Keratinocyte (primary cell): ENCODE measurements at regions not wholly inside any gene's neighbourhood (a gene's known extent, or its start where the extent isn't known, plus 50 kb on each side); places are given as distances from the start of the nearest gene placed in this dataset.

Experiments
- DNase-seq: peaks from one replicate; pipeline ENCODE4 v3.0.0-alpha.2; 2011; ENCODE audit warnings: low read depth, missing footprints, low spot score
- FAIRE-seq: peaks from 2 replicates; lab custom pipeline; 2011; peaks lifted over from hg19 to GRCh38; lab: Jason Lieb, UNC
- H2AFZ ChIP-seq: 2 replicates; pipeline ENCODE4 v1.6.0; 2012; ENCODE audit warnings: low read length, control low read depth, inconsistent platforms; ENCODE audit not compliant: control insufficient read depth
- H3K27ac ChIP-seq: 2 replicates; pipeline ENCODE4 v1.5.1; 2011; ENCODE audit warnings: low read length; ENCODE audit not compliant: control insufficient read depth, insufficient read depth
- H3K27me3 ChIP-seq: 3 replicates; pipeline ENCODE4 v1.6.0; 2011; ENCODE audit warnings: low read length; ENCODE audit not compliant: control insufficient read depth, insufficient read depth; ENCODE audit errors: extremely low read depth
- H3K36me3 ChIP-seq, 2 experiments: 2 replicates in 1 of 2; 3 replicates in 1 of 2; pipeline ENCODE4 v1.5.1; 2011; ENCODE audit warnings: low read length in 2 of 2, mild to moderate bottlenecking in 1 of 2; ENCODE audit not compliant: control insufficient read depth in 2 of 2, insufficient read depth in 2 of 2; ENCODE audit errors: extremely low read depth in 1 of 2
- H3K4me1 ChIP-seq: 3 replicates; pipeline ENCODE4 v1.5.1; 2011; ENCODE audit warnings: low read length; ENCODE audit not compliant: control insufficient read depth, insufficient read depth; ENCODE audit errors: extremely low read depth
- H3K4me2 ChIP-seq: 3 replicates; pipeline ENCODE4 v1.6.0; 2011; ENCODE audit warnings: low read depth, low read length; ENCODE audit not compliant: control insufficient read depth, insufficient read depth; ENCODE audit errors: extremely low read depth
- H3K4me3 ChIP-seq, 3 experiments: fragments of 200-600 bp in 1 of 3; sonication (generic) in 1 of 3; 2 replicates in 2 of 3; 3 replicates in 1 of 3; pipeline ENCODE4 v1.5.1; 2011 to 2016; ENCODE audit warnings: low read length in 3 of 3, mild to moderate bottlenecking in 3 of 3, control low read depth in 2 of 3, inconsistent platforms in 1 of 3, low read depth in 1 of 3, mixed read lengths in 1 of 3, mixed run types in 1 of 3, moderate library complexity in 1 of 3; ENCODE audit not compliant: control insufficient read depth in 2 of 3, insufficient read depth in 2 of 3; ENCODE audit errors: extremely low read depth in 1 of 3
- H3K79me2 ChIP-seq: 2 replicates; pipeline ENCODE4 v1.6.0; 2012; ENCODE audit warnings: low read length; ENCODE audit not compliant: control insufficient read depth, insufficient read depth
- H3K9ac ChIP-seq: 3 replicates; pipeline ENCODE4 v1.6.0; 2011; ENCODE audit warnings: low read length; ENCODE audit not compliant: control insufficient read depth, insufficient read depth; ENCODE audit errors: extremely low read depth
- H3K9me1 ChIP-seq: 3 replicates; pipeline ENCODE4 v1.6.0; 2011; ENCODE audit warnings: low read length; ENCODE audit not compliant: control insufficient read depth, insufficient read depth; ENCODE audit errors: extremely low read depth
- H3K9me3 ChIP-seq: 2 replicates; pipeline ENCODE4 v1.5.1; 2012; ENCODE audit warnings: low read depth, low read length; ENCODE audit not compliant: control insufficient read depth
- H4K20me1 ChIP-seq: 3 replicates; pipeline ENCODE4 v1.6.0; 2011; ENCODE audit warnings: low read length; ENCODE audit not compliant: control insufficient read depth, insufficient read depth; ENCODE audit errors: extremely low read depth
- CTCF ChIP-seq, 3 experiments: IDR thresholded peaks in 1 of 3; conservative IDR thresholded peaks in 1 of 3; optimal IDR thresholded peaks in 1 of 3; 2 replicates in 2 of 3; 3 replicates in 1 of 3; pipeline versions ENCODE3 to v1.5.1; 2011; ENCODE audit warnings: low read length in 3 of 3, mild to moderate bottlenecking in 3 of 3, moderate library complexity in 2 of 3, control low read depth in 1 of 3, inconsistent platforms in 1 of 3; ENCODE audit not compliant: insufficient read depth in 2 of 3; ENCODE audit errors: extremely low read depth in 1 of 3
- EZH2 ChIP-seq: IDR thresholded peaks from one replicate; pipeline ENCODE4 v1.6.1; 2012; ENCODE audit warnings: inconsistent platforms, mild to moderate bottlenecking, low read length, moderate library complexity
- dilution Hi-C: fragments of 300-500 bp; cut with MboI; formaldehyde crosslinking; loops from one replicate; pipeline ENCODE4 v1.7.0; 2020; ENCODE audit warnings: low sequenced_read_pairs; ENCODE audit not compliant: extremely low pct_ligation_motif_present

GRCh38 chr2:37829616-37830395, 95.3 kb upstream of the RMDN2 start:
- no peaks in the 10 kb centered on the region for H3K36me3 ChIP-seq
- H3K9me3 ChIP-seq, result no peaks in the 10 kb centered on the region
- H3K4me2 ChIP-seq, result no peak overlapping the region
- no peak for DNase-seq
- FAIRE-seq, result no peak
- dilution Hi-C loops, result no loop called here
- no peaks in the 10 kb centered on the region for H3K79me2 ChIP-seq
- H2AFZ ChIP-seq, result no peak overlapping the region
- H3K27ac ChIP-seq, result no peak overlapping the region
- no peaks in the 10 kb centered on the region for H3K27me3 ChIP-seq
- no peaks in the 10 kb centered on the region for H3K9me1 ChIP-seq
- H4K20me1 ChIP-seq, result no peaks in the 10 kb centered on the region
- no peaks in the 10 kb centered on the region for H3K4me1 ChIP-seq
- H3K4me3 ChIP-seq, result no peak overlapping the region
- H3K9ac ChIP-seq, result no peak overlapping the region
- TF ChIP-seq CTCF (optimal IDR thresholded peaks at IDR 0.05 in 1 of 3, IDR thresholded peaks at IDR 0.05 in 1 of 3, conservative IDR thresholded peaks at IDR 0.05 in 1 of 3; ENCODE audit: extremely low read depth in 1 of 3, insufficient read depth in 2 of 3, low read length in 3 of 3) (no peak), EZH2 (no peak)

GRCh38 chr2:37830636-37831035, 94.5 kb upstream of the RMDN2 start:
- Histone ChIP-seq H4K20me1 (no peaks in the 10 kb centered on the region), H3K4me3 (no peak overlapping the region), H3K27ac (no peak overlapping the region), H2AFZ (no peak overlapping the region), H3K36me3 (no peaks in the 10 kb centered on the region), H3K4me2 (no peak overlapping the region), H3K27me3 (no peaks in the 10 kb centered on the region), H3K79me2 (no peaks in the 10 kb centered on the region), H3K4me1 (no peaks in the 10 kb centered on the region), H3K9me1 (no peaks in the 10 kb centered on the region), H3K9me3 (no peaks in the 10 kb centered on the region), H3K9ac (no peak overlapping the region)
- FAIRE-seq (no peak), DNase-seq (no peak)
- no peak for TF ChIP-seq CTCF (optimal IDR thresholded peaks at IDR 0.05 in 1 of 3, IDR thresholded peaks at IDR 0.05 in 1 of 3, conservative IDR thresholded peaks at IDR 0.05 in 1 of 3; ENCODE audit: extremely low read depth in 1 of 3, insufficient read depth in 2 of 3, low read length in 3 of 3)
- TF ChIP-seq EZH2, result no peak
- dilution Hi-C loops, result no loop called here
